MM.1S (cell line): ENCODE measurements at regions not wholly inside any gene's neighbourhood (a gene's known extent, or its start where the extent isn't known, plus 50 kb on each side); places are given as distances from the start of the nearest gene placed in this dataset.

Source experiments
- CTCF ChIP-seq: fragments of 300-600 bp; sonication (generic); IDR thresholded peaks from 2 replicates; pipeline ENCODE4 v1.5.1; 2016; ENCODE audit warnings: antibody characterized with exemption, low read length, mixed read lengths
- EZH2 ChIP-seq: fragments of 300-600 bp; sonication (generic); optimal IDR thresholded peaks from 2 replicates; pipeline ENCODE3; 2017; ENCODE audit warnings: low read depth, mild to moderate bottlenecking, antibody characterized with exemption, low read length, mixed read lengths
- EZH2phosphoT487 ChIP-seq: fragments of 300-600 bp; sonication (generic); IDR thresholded peaks from 2 replicates; pipeline ENCODE4 v1.6.1; 2018; ENCODE audit warnings: antibody characterized with exemption, low read length

- TF ChIP-seq CTCF (no peak), EZH2 (no peak), EZH2phosphoT487 (no peak)
These were observed 274.7 kb downstream of the TTC6 start for GRCh38 chr14:37870170-37870569.
